NCI-H1436 (cell line): ENCODE measurements at regions not wholly inside any gene's neighbourhood (a gene's known extent, or its start where the extent isn't known, plus 50 kb on each side); places are given as distances from the start of the nearest gene placed in this dataset.

Experiments used
- DNase-seq: peaks from one replicate; lab custom pipeline; 2025; lab: John Stamatoyannopoulos, UW

GRCh38 chr2:12254280-12254860 lies 462.4 kb upstream of the TRIB2 start:
- DNase-seq, result no peak

GRCh38 chr2:12256206-12256605 lies 460.5 kb upstream of the TRIB2 start:
- no peak for DNase-seq

GRCh38 chr2:12257476-12257875 lies 459.3 kb upstream of the TRIB2 start:
- no peak for DNase-seq

GRCh38 chr2:12259493-12259892 lies 457.2 kb upstream of the TRIB2 start:
- no peak for DNase-seq

GRCh38 chr2:12261986-12262680 lies 454.6 kb upstream of the TRIB2 start:
- no peak for DNase-seq

GRCh38 chr2:12262681-12263436 lies 453.9 kb upstream of the TRIB2 start:
- DNase-seq, result no peak

GRCh38 chr2:12263730-12264129 lies 453.0 kb upstream of the TRIB2 start:
- no peak for DNase-seq

GRCh38 chr2:12264146-12264545 lies 452.6 kb upstream of the TRIB2 start:
- DNase-seq, result no peak

- no peak for DNase-seq
These were observed 451.1 kb upstream of the TRIB2 start for GRCh38 chr2:12265646-12266045.

GRCh38 chr2:12267042-12267441 lies 449.7 kb upstream of the TRIB2 start:
- DNase-seq, result no peak

- no peak for DNase-seq
These were observed 447.4 kb upstream of the TRIB2 start for GRCh38 chr2:12269041-12269972.

- DNase-seq, result no peak
These were observed 445.7 kb upstream of the TRIB2 start for GRCh38 chr2:12270876-12271588.

GRCh38 chr2:12271589-12271984 lies 445.1 kb upstream of the TRIB2 start:
- DNase-seq, result no peak

- no peak for DNase-seq
These were observed 443.6 kb upstream of the TRIB2 start for GRCh38 chr2:12273111-12273510.

- DNase-seq, result no peak
These were observed 442.1 kb upstream of the TRIB2 start for GRCh38 chr2:12274591-12274990.

- no peak for DNase-seq
These were observed 439.3 kb upstream of the TRIB2 start for GRCh38 chr2:12277241-12278034.

- no peak for DNase-seq
These were observed 438.5 kb upstream of the TRIB2 start for GRCh38 chr2:12278217-12278750.

GRCh38 chr2:12282780-12283695 lies 433.7 kb upstream of the TRIB2 start:
- DNase-seq, result no peak

GRCh38 chr2:12284037-12284436 lies 432.7 kb upstream of the TRIB2 start:
- DNase-seq, result no peak
